ENCODE measurements at regions not wholly inside any gene's neighbourhood (a gene's known extent, or its start where the extent isn't known, plus 50 kb on each side); places are given as distances from the start of the nearest gene placed in this dataset.

DNA sequence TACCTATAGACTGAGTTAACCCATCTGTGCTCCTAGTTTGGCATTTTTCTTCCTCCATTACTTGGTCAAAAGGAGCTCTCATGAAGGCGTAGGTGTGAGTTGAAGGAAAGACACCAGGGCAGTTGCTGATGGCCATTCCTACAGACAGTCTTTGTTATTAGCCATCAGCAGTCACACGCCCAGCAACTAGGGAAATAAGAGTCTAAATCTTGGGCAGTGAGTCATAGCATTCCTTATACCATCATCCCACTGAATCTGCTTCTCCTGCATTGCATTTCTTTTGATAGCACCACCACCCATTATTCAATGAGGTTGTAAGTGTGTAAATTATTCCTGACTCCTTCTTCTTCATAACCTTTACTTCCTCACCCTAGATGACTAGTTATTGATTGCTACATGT is 150.9 kb upstream of the IGF1 start:
- H3K4me3 ChIP-seq (ENCODE audit: low read depth, low read length) = no peak overlapping the region
- TF ChIP-seq, protein P1, sequence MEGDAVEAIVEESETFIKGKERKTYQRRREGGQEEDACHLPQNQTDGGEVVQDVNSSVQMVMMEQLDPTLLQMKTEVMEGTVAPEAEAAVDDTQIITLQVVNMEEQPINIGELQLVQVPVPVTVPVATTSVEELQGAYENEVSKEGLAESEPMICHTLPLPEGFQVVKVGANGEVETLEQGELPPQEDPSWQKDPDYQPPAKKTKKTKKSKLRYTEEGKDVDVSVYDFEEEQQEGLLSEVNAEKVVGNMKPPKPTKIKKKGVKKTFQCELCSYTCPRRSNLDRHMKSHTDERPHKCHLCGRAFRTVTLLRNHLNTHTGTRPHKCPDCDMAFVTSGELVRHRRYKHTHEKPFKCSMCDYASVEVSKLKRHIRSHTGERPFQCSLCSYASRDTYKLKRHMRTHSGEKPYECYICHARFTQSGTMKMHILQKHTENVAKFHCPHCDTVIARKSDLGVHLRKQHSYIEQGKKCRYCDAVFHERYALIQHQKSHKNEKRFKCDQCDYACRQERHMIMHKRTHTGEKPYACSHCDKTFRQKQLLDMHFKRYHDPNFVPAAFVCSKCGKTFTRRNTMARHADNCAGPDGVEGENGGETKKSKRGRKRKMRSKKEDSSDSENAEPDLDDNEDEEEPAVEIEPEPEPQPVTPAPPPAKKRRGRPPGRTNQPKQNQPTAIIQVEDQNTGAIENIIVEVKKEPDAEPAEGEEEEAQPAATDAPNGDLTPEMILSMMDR (IDR thresholded peaks at IDR 0.05; ENCODE audit: low read depth, low read length, missing control alignments) = no peak
- no peak for DNase-seq (ENCODE audit: low read depth)

DNA sequence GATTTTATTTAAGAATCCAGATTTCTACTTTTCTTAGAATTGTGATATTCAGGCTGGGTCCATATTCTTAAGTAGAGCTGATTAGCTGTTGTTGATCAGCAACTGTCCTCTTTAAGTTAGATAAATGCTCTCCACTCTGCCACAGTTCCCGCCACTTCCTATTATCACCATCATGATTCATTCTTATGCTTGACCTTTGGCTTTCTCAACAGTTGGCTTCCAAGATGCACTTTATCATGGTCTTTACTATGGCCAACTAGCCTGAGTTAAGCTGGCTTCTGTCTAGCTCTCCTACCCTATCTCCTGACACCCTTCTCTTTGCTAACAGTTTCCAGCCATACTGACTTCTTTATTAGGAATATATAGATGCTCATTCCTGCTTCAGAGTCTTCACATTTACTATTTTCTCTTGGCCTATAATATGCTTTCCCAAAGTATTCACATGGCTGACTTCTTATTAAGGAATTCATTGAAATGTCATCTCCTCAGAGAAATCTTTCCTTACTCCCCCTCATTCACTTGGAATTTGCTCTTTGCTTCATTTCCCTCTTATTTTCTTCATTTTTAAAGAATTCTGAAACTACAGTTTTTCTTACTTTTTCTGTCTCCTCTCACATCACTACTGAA is 149.0 kb upstream of the IGF1 start:
- H3K4me3 ChIP-seq (ENCODE audit: low read depth, low read length) = no peak overlapping the region
- no peak for DNase-seq (ENCODE audit: low read depth)
- TF ChIP-seq, protein P1 (IDR thresholded peaks at IDR 0.05; ENCODE audit: low read depth, low read length, missing control alignments) = no peak

DNA sequence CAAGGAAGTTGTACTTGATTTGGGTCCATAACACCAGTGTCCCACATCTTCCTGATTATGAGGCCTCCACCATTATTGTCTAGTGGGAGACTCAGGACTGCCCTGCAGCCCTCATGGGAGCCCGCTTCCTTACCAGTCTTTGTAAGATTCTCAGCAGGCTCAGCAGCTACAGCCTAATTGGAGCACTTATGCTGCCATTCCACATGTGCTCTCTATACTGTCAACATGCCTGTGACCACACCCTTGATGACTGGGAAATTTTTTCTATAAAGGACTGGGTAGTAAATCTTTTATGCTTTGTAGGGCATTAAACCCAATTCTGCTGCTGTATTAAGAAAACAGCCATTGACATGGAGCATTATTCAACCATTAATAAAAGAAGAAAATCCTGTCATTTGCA is 145.5 kb upstream of the IGF1 start:
- TF ChIP-seq, protein P1 (IDR thresholded peaks at IDR 0.05; ENCODE audit: low read depth, low read length, missing control alignments) = no peak
- no peak overlapping the region for H3K4me3 ChIP-seq (ENCODE audit: low read depth, low read length)
- DNase-seq (ENCODE audit: low read depth) = no peak

DNA sequence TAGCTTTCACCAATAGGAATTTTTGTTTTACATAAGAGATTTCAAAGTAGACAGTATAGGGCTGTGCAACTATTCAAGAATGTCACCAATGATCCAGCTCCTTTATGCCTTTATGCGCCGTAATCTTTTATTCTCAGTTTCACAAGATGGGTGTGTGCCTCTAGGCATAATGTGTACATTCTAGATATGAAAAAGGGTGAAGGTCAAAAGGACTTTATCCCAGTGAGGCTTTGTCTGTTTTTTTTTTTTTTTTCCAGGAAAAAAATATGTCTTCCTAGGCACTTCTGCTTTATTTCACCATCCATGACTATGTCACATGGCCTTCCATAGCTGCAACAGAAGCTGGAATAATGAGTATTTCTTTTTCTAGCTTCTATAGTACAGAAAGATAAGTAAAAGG is 142.3 kb upstream of the IGF1 start:
- DNase-seq (ENCODE audit: low read depth) = no peak
- no peak overlapping the region for H3K4me3 ChIP-seq (ENCODE audit: low read depth, low read length)
- TF ChIP-seq, protein P1 (IDR thresholded peaks at IDR 0.05; ENCODE audit: low read depth, low read length, missing control alignments) = no peak

GRCh38 chr12:102618197-102618877 is 138.0 kb upstream of the IGF1 start:
- TF ChIP-seq, protein P1 (IDR thresholded peaks at IDR 0.05; ENCODE audit: low read depth, low read length, missing control alignments) = no peak
- no peak overlapping the region for H3K4me3 ChIP-seq (ENCODE audit: low read depth, low read length)

GRCh38 chr12:102616692-102617091 is 136.3 kb upstream of the IGF1 start:
- DNase-seq (ENCODE audit: low read depth) = no peak
- H3K4me3 ChIP-seq (ENCODE audit: low read depth, low read length) = no peak overlapping the region
- TF ChIP-seq, protein P1 (IDR thresholded peaks at IDR 0.05; ENCODE audit: low read depth, low read length, missing control alignments) = no peak

More at GRCh38 chr12:102618197-102618877, 138.0 kb upstream of the IGF1 start:
- DNase-seq (ENCODE audit: low read depth) = no peak

DNA sequence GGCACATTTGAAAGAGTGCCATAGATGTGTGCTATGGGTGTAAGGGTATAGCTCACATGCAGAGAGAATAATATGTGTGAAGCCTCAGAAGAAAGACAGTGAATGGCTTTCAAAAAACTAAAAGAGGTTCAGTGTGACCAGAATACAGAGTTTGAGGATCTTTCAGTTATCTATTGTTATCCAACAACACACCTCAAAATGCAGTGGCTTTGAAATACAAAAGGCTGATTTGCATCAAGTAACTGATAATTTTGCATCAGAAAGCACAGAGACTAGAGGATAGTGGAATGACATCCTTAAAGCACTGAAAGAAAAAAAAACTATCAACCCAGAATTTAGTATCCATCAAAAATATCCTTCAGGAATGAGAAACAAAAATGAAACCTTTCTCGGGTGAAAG is 131.6 kb upstream of the IGF1 start:
- no peak for DNase-seq (ENCODE audit: low read depth)
- H3K4me3 ChIP-seq (ENCODE audit: low read depth, low read length) = no peak overlapping the region
- TF ChIP-seq, protein P1 (IDR thresholded peaks at IDR 0.05; ENCODE audit: low read depth, low read length, missing control alignments) = no peak
